ENCODE measurements at regions not wholly inside any gene's neighbourhood (a gene's known extent, or its start where the extent isn't known, plus 50 kb on each side); places are given as distances from the start of the nearest gene placed in this dataset.

GRCh38 chr12:92297932-92298696 is 152.5 kb upstream of the BTG1 start:
- Histone ChIP-seq H3K27me3 (replicated peaks; ENCODE audit: insufficient read depth, low read depth, low read length, poor library complexity) (no peaks in the 10 kb centered on the region), H3K36me3 (ENCODE audit: insufficient read depth, low read length, poor library complexity, severe bottlenecking) (no peaks in the 10 kb centered on the region), H3K9me3 (ENCODE audit: low read depth, low read length, poor library complexity, severe bottlenecking) (no peaks in the 10 kb centered on the region), H3K4me3 (ENCODE audit: low read depth, low read length, poor library complexity, severe bottlenecking) (no peak overlapping the region), H3K27ac (ENCODE audit: low read depth, low read length, poor library complexity, severe bottlenecking) (no peak overlapping the region), H3K4me1 (ENCODE audit: insufficient read depth, low read length, poor library complexity, severe bottlenecking) (peaks cover 14% of the 10 kb centered on the region)
- ChIA-PET CTCF (no interaction called here), POLR2A (ENCODE audit: low non-redundant PET) (no interaction called here)
- intact Hi-C loops (cut with micrococcal nuclease; ENCODE audit: unreplicated experiment): no loop called here
- no TSS peak for BruUV-seq (replicated peaks)
- DNase-seq (ENCODE audit: low spot score): no peak
- TF ChIP-seq, protein P1, sequence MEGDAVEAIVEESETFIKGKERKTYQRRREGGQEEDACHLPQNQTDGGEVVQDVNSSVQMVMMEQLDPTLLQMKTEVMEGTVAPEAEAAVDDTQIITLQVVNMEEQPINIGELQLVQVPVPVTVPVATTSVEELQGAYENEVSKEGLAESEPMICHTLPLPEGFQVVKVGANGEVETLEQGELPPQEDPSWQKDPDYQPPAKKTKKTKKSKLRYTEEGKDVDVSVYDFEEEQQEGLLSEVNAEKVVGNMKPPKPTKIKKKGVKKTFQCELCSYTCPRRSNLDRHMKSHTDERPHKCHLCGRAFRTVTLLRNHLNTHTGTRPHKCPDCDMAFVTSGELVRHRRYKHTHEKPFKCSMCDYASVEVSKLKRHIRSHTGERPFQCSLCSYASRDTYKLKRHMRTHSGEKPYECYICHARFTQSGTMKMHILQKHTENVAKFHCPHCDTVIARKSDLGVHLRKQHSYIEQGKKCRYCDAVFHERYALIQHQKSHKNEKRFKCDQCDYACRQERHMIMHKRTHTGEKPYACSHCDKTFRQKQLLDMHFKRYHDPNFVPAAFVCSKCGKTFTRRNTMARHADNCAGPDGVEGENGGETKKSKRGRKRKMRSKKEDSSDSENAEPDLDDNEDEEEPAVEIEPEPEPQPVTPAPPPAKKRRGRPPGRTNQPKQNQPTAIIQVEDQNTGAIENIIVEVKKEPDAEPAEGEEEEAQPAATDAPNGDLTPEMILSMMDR (conservative IDR thresholded peaks at IDR 0.05; ENCODE audit: low read depth, low read length): no peak

GRCh38 chr12:92297405-92297804 is 151.8 kb upstream of the BTG1 start:
- H3K27ac ChIP-seq (ENCODE audit: low read depth, low read length, poor library complexity, severe bottlenecking): no peak overlapping the region
- peak; percentile 29 for DNase-seq (ENCODE audit: low spot score)
- H3K36me3 ChIP-seq (ENCODE audit: insufficient read depth, low read length, poor library complexity, severe bottlenecking): no peaks in the 10 kb centered on the region
- intact Hi-C loops (cut with micrococcal nuclease; ENCODE audit: unreplicated experiment): no loop called here
- CTCF ChIA-PET: no interaction called here
- TF ChIP-seq EZH2 (IDR thresholded peaks at IDR 0.05; ENCODE audit: borderline replicate concordance, low read depth, low read length, poor library complexity, severe bottlenecking): no peak
- TF ChIP-seq, protein P1 (conservative IDR thresholded peaks at IDR 0.05; ENCODE audit: low read depth, low read length): no peak
- peaks cover 7% of the 10 kb centered on the region for H3K4me1 ChIP-seq (ENCODE audit: insufficient read depth, low read length, poor library complexity, severe bottlenecking)
- no TSS peak for BruUV-seq (replicated peaks)
- H3K27me3 ChIP-seq (replicated peaks; ENCODE audit: insufficient read depth, low read depth, low read length, poor library complexity): no peaks in the 10 kb centered on the region
- no peaks in the 10 kb centered on the region for H3K9me3 ChIP-seq (ENCODE audit: low read depth, low read length, poor library complexity, severe bottlenecking)
- POLR2A ChIA-PET (ENCODE audit: low non-redundant PET): no interaction called here
- no peak overlapping the region for H3K4me3 ChIP-seq (ENCODE audit: low read depth, low read length, poor library complexity, severe bottlenecking)

DNA sequence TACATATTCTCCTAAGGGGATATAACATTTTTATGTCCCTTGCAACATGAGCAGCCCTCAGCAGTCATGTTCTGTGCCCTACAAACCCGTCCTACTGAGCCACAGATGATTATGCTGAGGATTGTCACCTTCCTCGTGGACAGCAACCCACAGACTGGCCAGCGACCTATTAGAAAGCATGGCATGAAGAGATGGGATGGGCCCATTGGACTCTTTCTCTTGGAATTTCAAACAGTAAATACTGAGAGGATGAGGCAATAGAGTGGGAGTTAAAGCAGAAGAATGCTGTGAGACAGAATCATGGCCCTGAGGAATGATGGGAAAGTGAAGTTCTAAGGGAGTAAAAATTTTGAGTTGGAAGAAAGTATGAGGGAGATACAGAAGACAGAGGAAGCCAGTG is 149.9 kb upstream of the BTG1 start:
- ChIA-PET CTCF (no interaction called here), POLR2A (ENCODE audit: low non-redundant PET) (no interaction called here)
- Histone ChIP-seq H3K4me1 (ENCODE audit: insufficient read depth, low read length, poor library complexity, severe bottlenecking) (no peaks in the 10 kb centered on the region), H3K9me3 (ENCODE audit: low read depth, low read length, poor library complexity, severe bottlenecking) (no peaks in the 10 kb centered on the region), H3K4me3 (ENCODE audit: low read depth, low read length, poor library complexity, severe bottlenecking) (no peak overlapping the region), H3K27ac (ENCODE audit: low read depth, low read length, poor library complexity, severe bottlenecking) (no peak overlapping the region), H3K36me3 (ENCODE audit: insufficient read depth, low read length, poor library complexity, severe bottlenecking) (no peaks in the 10 kb centered on the region), H3K27me3 (replicated peaks; ENCODE audit: insufficient read depth, low read depth, low read length, poor library complexity) (no peaks in the 10 kb centered on the region)
- intact Hi-C loops (cut with micrococcal nuclease; ENCODE audit: unreplicated experiment): no loop called here
- no peak for DNase-seq (ENCODE audit: low spot score)
- BruUV-seq (replicated peaks): no TSS peak
- TF ChIP-seq EZH2 (IDR thresholded peaks at IDR 0.05; ENCODE audit: borderline replicate concordance, low read depth, low read length, poor library complexity, severe bottlenecking): no peak
- TF ChIP-seq, protein P1 (conservative IDR thresholded peaks at IDR 0.05; ENCODE audit: low read depth, low read length): no peak

All from A673 (cell line).